ENCODE measurements at regions not wholly inside any gene's neighbourhood (a gene's known extent, or its start where the extent isn't known, plus 50 kb on each side); places are given as distances from the start of the nearest gene placed in this dataset.

DNA sequence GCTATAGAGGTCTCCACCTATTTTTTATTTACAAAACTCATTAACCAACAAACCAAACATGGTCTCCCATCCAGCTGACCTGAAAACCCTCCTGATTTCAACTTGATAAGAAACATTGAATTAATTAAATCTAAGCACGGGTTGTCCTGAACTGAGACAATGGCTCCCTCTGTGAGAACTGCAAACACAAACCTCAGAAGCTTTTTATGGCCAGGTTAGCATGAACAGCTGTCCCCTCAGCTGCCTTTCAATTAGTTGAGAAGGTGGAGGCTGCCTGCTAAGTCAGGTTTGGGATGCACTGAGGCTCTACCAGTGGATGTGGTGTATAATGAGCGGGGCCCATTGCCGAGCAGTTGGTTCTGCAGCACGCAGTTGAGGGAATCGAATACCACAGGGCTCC lies 258.5 kb upstream of the DDX18 start:
- POLR2A ChIA-PET, result no interaction called here
- no peaks in the 10 kb centered on the region for H3K36me3 ChIP-seq (ENCODE audit: control insufficient read depth, insufficient read depth, low read length)
- H3K27me3 ChIP-seq (ENCODE audit: control insufficient read depth, insufficient read depth, low read length), result no peaks in the 10 kb centered on the region
- no peak for DNase-seq (ENCODE audit: low read depth)
- CTCF ChIA-PET, result interaction anchor here (0.7 kb wide), 2 partner anchors 17 to 83 kb away, joined by 3 read pairs; no protein-coding TSS in a partner anchor
- no peak overlapping the region for H3K4me3 ChIP-seq (ENCODE audit: low read depth, low read length)
- TF ChIP-seq, protein P1, sequence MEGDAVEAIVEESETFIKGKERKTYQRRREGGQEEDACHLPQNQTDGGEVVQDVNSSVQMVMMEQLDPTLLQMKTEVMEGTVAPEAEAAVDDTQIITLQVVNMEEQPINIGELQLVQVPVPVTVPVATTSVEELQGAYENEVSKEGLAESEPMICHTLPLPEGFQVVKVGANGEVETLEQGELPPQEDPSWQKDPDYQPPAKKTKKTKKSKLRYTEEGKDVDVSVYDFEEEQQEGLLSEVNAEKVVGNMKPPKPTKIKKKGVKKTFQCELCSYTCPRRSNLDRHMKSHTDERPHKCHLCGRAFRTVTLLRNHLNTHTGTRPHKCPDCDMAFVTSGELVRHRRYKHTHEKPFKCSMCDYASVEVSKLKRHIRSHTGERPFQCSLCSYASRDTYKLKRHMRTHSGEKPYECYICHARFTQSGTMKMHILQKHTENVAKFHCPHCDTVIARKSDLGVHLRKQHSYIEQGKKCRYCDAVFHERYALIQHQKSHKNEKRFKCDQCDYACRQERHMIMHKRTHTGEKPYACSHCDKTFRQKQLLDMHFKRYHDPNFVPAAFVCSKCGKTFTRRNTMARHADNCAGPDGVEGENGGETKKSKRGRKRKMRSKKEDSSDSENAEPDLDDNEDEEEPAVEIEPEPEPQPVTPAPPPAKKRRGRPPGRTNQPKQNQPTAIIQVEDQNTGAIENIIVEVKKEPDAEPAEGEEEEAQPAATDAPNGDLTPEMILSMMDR (IDR thresholded peaks at IDR 0.05; ENCODE audit: insufficient read depth, low read depth, low read length), result no peak

DNA sequence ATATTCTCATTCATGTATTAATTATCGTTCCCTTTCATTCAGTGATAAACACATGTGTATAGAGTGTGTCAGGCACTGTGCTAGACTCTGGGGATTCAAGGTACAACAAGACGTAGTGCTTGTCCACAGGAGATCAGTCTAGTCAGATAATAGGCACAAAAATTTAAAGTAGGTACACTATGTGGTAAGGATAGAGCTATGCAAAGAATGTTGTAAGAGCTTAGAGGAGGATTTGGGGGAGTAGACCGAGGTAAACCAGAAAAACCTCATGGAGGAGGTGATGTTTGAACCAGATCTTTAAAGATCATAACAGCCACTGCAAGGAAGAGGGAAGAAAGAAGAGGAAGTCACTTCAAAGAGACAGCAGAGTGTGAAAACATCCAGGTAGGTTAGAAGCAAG lies 256.9 kb upstream of the DDX18 start:
- CTCF ChIA-PET, result interaction anchor here (0.7 kb wide), 1 partner anchor 22 kb away, joined by 3 read pairs; no protein-coding TSS in a partner anchor

DNA sequence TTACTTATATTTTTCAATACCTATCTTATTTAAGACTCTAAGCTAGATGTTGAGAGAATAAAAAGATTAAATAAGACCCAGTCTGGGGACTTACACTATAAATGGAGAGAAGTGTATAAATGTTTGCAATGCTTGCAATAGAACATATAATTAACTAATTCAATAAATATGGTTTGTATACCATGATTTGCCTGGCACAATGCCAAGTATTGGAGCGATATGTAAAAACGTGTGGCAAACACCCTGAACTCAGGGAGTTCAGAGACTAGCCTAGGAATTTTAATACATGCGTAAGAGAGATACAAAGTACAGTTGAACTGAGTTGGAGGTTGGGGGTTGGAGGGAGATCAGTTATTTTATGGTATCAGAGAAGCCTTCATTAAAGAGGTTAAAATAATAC lies 251.8 kb upstream of the DDX18 start:
- CTCF ChIA-PET, result no interaction called here
- TF ChIP-seq, protein P1 (IDR thresholded peaks at IDR 0.05; ENCODE audit: insufficient read depth, low read depth, low read length), result no peak
- Histone ChIP-seq H3K27me3 (ENCODE audit: control insufficient read depth, insufficient read depth, low read length) (no peaks in the 10 kb centered on the region), H3K36me3 (ENCODE audit: control insufficient read depth, insufficient read depth, low read length) (no peaks in the 10 kb centered on the region), H3K4me3 (ENCODE audit: low read depth, low read length) (no peak overlapping the region)
- POLR2A ChIA-PET, result no interaction called here
- DNase-seq (ENCODE audit: low read depth), result no peak

More for the DNA sequence above, 256.9 kb upstream of the DDX18 start:
- TF ChIP-seq, protein P1 (IDR thresholded peaks at IDR 0.05; ENCODE audit: insufficient read depth, low read depth, low read length), result no peak
- Histone ChIP-seq H3K4me3 (ENCODE audit: low read depth, low read length) (no peak overlapping the region), H3K27me3 (ENCODE audit: control insufficient read depth, insufficient read depth, low read length) (no peaks in the 10 kb centered on the region), H3K36me3 (ENCODE audit: control insufficient read depth, insufficient read depth, low read length) (no peaks in the 10 kb centered on the region)
- DNase-seq (ENCODE audit: low read depth), result no peak
- POLR2A ChIA-PET, result no interaction called here

DNA sequence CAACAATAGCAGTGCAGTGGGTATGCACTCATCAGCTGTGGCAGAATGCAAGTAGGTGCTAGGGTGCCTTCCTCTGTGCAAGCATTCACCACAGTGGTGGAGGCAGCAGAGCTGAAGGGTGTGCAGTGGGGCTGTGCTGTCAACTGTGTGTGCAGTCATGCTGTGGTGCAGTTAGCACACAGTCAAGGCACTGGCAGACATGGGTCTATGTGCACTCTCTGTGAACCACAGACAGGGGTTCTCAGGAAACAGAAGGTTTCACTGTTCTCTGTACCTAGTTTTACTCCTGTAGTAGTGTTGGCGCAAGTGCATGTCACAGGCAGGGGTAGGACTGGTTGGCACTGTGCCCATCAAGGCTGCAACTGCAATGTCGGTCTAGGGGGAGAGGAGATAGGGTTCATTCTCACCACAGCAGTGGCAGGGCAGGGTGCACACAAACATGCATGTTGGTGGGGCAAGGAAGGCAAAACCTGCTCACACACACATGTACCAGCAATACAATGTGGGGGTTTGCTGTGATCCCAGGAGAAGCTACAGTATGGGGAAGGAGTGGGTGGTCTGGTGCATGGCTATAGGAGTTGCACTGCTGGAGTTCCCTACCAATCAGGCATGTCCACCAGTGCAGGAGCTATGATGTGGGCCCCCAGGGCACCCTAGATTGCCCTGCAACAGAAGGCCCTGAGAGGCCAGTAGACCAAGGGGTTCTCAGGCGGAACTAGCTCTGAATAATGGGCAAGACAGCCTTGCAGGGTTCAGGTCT lies 242.7 kb upstream of the DDX18 start:
- H3K4me3 ChIP-seq (ENCODE audit: low read depth, low read length), result no peak overlapping the region
- ChIA-PET POLR2A (no interaction called here), CTCF (no interaction called here)
- no peaks in the 10 kb centered on the region for H3K27me3 ChIP-seq (ENCODE audit: control insufficient read depth, insufficient read depth, low read length)
- H3K36me3 ChIP-seq (ENCODE audit: control insufficient read depth, insufficient read depth, low read length), result no peaks in the 10 kb centered on the region
- DNase-seq (ENCODE audit: low read depth), result no peak
- TF ChIP-seq, protein P1 (IDR thresholded peaks at IDR 0.05; ENCODE audit: insufficient read depth, low read depth, low read length), result no peak

DNA sequence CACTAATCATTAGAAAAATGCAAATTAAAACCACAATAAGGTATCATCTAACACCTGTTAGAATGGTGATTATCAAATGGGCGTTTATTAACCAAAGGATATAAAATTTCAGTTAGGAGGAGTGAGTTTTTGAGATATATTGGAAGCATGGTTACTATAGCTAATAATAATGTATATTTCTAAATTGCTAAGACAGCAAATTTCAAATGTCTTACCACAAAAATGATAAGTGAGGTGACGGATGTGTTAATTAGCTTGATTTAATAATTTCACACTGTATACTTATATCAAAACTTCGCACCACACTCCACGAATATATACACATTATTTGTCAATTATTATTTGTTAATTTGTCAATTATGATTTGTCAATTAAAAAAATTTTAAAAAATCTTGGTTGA lies 227.2 kb upstream of the DDX18 start:
- CTCF ChIA-PET, result no interaction called here

More for the DNA sequence above, 227.2 kb upstream of the DDX18 start:
- H3K27me3 ChIP-seq (ENCODE audit: control insufficient read depth, insufficient read depth, low read length), result no peaks in the 10 kb centered on the region
- POLR2A ChIA-PET, result no interaction called here
- TF ChIP-seq, protein P1 (IDR thresholded peaks at IDR 0.05; ENCODE audit: insufficient read depth, low read depth, low read length), result no peak
- no peak for DNase-seq (ENCODE audit: low read depth)
- no peak overlapping the region for H3K4me3 ChIP-seq (ENCODE audit: low read depth, low read length)
- no peaks in the 10 kb centered on the region for H3K36me3 ChIP-seq (ENCODE audit: control insufficient read depth, insufficient read depth, low read length)

Measured in BJ (cell line).